OCI-LY1 (cell line): ENCODE measurements at regions not wholly inside any gene's neighbourhood (a gene's known extent, or its start where the extent isn't known, plus 50 kb on each side); places are given as distances from the start of the nearest gene placed in this dataset.

Experiments used
- H2AFZ ChIP-seq: fragments of 200-600 bp; sonication (generic), shearing (Covaris generic); 2 replicates; pipeline ENCODE4 v1.6.0; 2014; ENCODE audit warnings: antibody characterized with exemption, mild to moderate bottlenecking, low read length
- H3F3A ChIP-seq: fragments of 200-600 bp; sonication (generic), shearing (Covaris generic); 2 replicates; pipeline ENCODE4 v1.6.0; 2014; ENCODE audit warnings: mild to moderate bottlenecking, antibody characterized with exemption, low read length, moderate library complexity; ENCODE audit not compliant: insufficient read depth
- H3K27ac ChIP-seq: fragments of 200-600 bp; sonication (generic); 2 replicates; pipeline ENCODE4 v1.5.1; 2014; ENCODE audit warnings: low read length, mixed run types, mild to moderate bottlenecking, low read depth; ENCODE audit not compliant: poor library complexity, severe bottlenecking
- H3K27me3 ChIP-seq: fragments of 200-600 bp; sonication (generic); 2 replicates; pipeline ENCODE4 v1.6.0; 2014; ENCODE audit warnings: antibody characterized with exemption, mild to moderate bottlenecking, low read length, moderate library complexity; ENCODE audit not compliant: insufficient read depth
- H3K36me3 ChIP-seq: fragments of 200-600 bp; sonication (generic); 2 replicates; pipeline ENCODE4 v1.6.1; 2014; ENCODE audit warnings: mild to moderate bottlenecking, antibody characterized with exemption, low read length, moderate library complexity, mixed read lengths; ENCODE audit not compliant: insufficient read depth
- H3K4me1 ChIP-seq: fragments of 200-600 bp; sonication (generic); 2 replicates; pipeline ENCODE4 v1.5.1; 2014; ENCODE audit warnings: mild to moderate bottlenecking, low read length, moderate library complexity; ENCODE audit not compliant: insufficient read depth, severe bottlenecking
- H3K4me2 ChIP-seq: fragments of 200-600 bp; sonication (generic), shearing (Covaris generic); 2 replicates; pipeline ENCODE4 v1.6.1; 2014; ENCODE audit warnings: low read length
- H3K4me3 ChIP-seq: fragments of 200-600 bp; sonication (generic); 2 replicates; pipeline ENCODE4 v1.5.1; 2014; ENCODE audit warnings: low read length, low read depth, mild to moderate bottlenecking, mixed read lengths; ENCODE audit not compliant: poor library complexity, severe bottlenecking
- H3K79me2 ChIP-seq: fragments of 200-600 bp; shearing (Covaris generic); 2 replicates; pipeline ENCODE4 v1.6.1; 2016; ENCODE audit warnings: mixed run types, low read length, mixed read lengths; ENCODE audit not compliant: insufficient read depth
- H3K9ac ChIP-seq: fragments of 200-600 bp; sonication (generic), shearing (Covaris generic); 2 replicates; pipeline ENCODE4 v1.6.1; 2014; ENCODE audit warnings: mild to moderate bottlenecking, low read length, mixed read lengths
- H3K9me2 ChIP-seq: fragments of 200-600 bp; sonication (generic), shearing (Covaris generic); 2 replicates; pipeline ENCODE4 v1.6.1; 2014; ENCODE audit warnings: low read depth, mild to moderate bottlenecking, low read length, mixed read lengths
- H3K9me3 ChIP-seq: fragments of 200-600 bp; shearing (Covaris generic); 2 replicates; pipeline ENCODE4 v1.6.1; 2014; ENCODE audit warnings: low read length, mixed read lengths
- H4K20me1 ChIP-seq: fragments of 200-600 bp; sonication (generic), shearing (Covaris generic); 2 replicates; pipeline ENCODE4 v1.6.0; 2016; ENCODE audit warnings: mild to moderate bottlenecking, low read length; ENCODE audit not compliant: insufficient read depth
- CTCF ChIP-seq: fragments of 200-600 bp; sonication (generic), shearing (Covaris generic); IDR thresholded peaks from 2 replicates; pipeline ENCODE4 v1.5.1; 2017; ENCODE audit warnings: mild to moderate bottlenecking, antibody characterized with exemption, low read length, moderate library complexity, mixed read lengths
- EZH2 ChIP-seq: fragments of 200-600 bp; sonication (generic), shearing (Covaris generic); IDR thresholded peaks from 2 replicates; pipeline ENCODE4 v1.8.0; 2017; ENCODE audit warnings: borderline replicate concordance, mixed run types, mild to moderate bottlenecking, antibody characterized with exemption, low read length, moderate library complexity, mixed read lengths

- Histone ChIP-seq H3K79me2 (no peaks in the 10 kb centered on the region), H3K9me3 (no peaks in the 10 kb centered on the region), H3K9me2 (no peaks in the 10 kb centered on the region), H3K36me3 (no peaks in the 10 kb centered on the region), H3K9ac (no peak overlapping the region), H4K20me1 (no peaks in the 10 kb centered on the region), H2AFZ (no peak overlapping the region), H3K27ac (no peak overlapping the region), H3K4me3 (no peak overlapping the region), H3F3A (no peaks in the 10 kb centered on the region), H3K4me2 (no peak overlapping the region), H3K4me1 (no peaks in the 10 kb centered on the region), H3K27me3 (no peaks in the 10 kb centered on the region)
- no peak for TF ChIP-seq EZH2
- no peak for TF ChIP-seq CTCF
These were observed 94.3 kb upstream of the PDE3A start for GRCh38 chr12:20274008-20274407.

GRCh38 chr12:20278276-20278675 lies 90.1 kb upstream of the PDE3A start:
- Histone ChIP-seq H3K4me3 (no peak overlapping the region), H3K9ac (no peak overlapping the region), H3K9me3 (no peaks in the 10 kb centered on the region), H3K79me2 (no peaks in the 10 kb centered on the region), H3F3A (no peaks in the 10 kb centered on the region), H3K36me3 (no peaks in the 10 kb centered on the region), H3K4me1 (no peaks in the 10 kb centered on the region), H4K20me1 (no peaks in the 10 kb centered on the region), H3K4me2 (no peak overlapping the region), H3K9me2 (no peaks in the 10 kb centered on the region), H3K27me3 (no peaks in the 10 kb centered on the region), H2AFZ (no peak overlapping the region), H3K27ac (no peak overlapping the region)
- TF ChIP-seq EZH2 (no peak), CTCF (no peak)

- Histone ChIP-seq H3K9ac (no peak overlapping the region), H3K36me3 (no peaks in the 10 kb centered on the region), H2AFZ (no peak overlapping the region), H3K27me3 (no peaks in the 10 kb centered on the region), H3K27ac (no peak overlapping the region), H3K4me2 (no peak overlapping the region), H3K4me1 (no peaks in the 10 kb centered on the region), H3K9me3 (no peaks in the 10 kb centered on the region), H3K4me3 (no peak overlapping the region), H3K9me2 (no peaks in the 10 kb centered on the region), H4K20me1 (no peaks in the 10 kb centered on the region), H3K79me2 (no peaks in the 10 kb centered on the region), H3F3A (no peaks in the 10 kb centered on the region)
- TF ChIP-seq CTCF (no peak), EZH2 (no peak)
These were observed 87.8 kb upstream of the PDE3A start for GRCh38 chr12:20280515-20280914.
